GM19023 (cell line): ENCODE measurements at regions not wholly inside any gene's neighbourhood (a gene's known extent, or its start where the extent isn't known, plus 50 kb on each side); places are given as distances from the start of the nearest gene placed in this dataset.
"Not testable (repeated sequence)": the region's sequence is repeated elsewhere in the genome, so short reads cannot be mapped to it uniquely, and the experiment has no call there.

Source experiments
- ATAC-seq: cut with Tn5 transposase; IDR thresholded peaks from one replicate; pipeline ENCODE4 v1.9.1; 2021; ENCODE audit warnings: mild to moderate bottlenecking, moderate library complexity; ENCODE audit not compliant: unreplicated experiment

DNA sequence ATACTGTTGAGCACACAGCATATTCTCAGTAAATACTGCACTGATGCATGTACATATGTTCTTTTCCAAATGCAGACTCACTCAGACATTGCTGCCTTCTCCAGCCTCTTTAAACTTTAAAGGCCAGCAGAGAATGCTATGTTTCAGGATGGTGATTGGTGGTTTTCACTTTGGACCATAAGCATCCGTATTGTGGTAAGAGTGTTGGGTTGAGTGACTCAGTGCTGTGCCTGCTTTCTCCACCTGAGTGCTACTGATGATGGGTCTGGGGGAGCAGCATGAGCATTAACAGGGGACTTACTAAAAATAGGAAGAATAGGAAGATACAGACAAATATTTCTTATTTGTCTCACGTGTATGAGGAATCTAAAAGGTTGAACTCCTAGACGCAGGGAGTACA lies 56.3 kb upstream of the ZNF92 start:
- ATAC-seq = no peak

DNA sequence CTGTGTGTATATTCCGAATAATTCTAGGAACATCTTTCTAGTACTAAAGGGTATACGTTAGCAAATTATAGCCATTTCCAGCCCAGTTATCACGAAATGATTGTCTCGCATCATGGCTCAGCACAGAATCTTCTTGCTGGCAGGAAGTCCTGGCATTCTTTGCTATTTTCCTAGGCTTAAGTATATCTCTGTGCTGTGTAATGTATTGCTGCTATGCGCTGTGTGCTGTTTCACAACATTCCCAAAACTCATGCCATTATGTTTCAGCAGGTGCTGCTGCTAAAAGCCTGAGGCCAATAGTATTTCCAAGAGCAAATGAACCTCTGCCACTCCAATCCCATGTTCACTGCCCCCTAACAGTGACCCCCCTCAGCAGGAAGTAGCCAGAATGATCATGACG lies 62.9 kb upstream of the ZNF92 start:
- no peak for ATAC-seq

DNA sequence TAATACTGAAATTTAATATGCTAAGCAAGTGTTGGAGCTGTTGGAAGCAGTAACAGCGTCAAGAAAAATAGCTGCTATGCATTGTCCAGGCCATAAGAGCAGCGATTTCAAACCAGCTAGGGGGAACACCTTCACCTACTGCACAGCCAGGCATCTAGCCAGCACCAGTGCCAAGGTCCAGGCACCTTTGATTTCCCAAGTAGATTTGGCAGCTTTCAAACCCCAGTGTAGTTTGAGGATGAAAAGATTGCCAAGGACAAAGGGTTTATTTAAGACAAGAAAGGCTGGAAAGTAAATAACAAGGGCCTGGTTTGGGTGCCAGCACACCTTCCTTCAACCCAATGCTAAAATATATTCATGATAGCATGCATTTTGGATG lies 65.4 kb upstream of the ZNF92 start:
- ATAC-seq = no peak

DNA sequence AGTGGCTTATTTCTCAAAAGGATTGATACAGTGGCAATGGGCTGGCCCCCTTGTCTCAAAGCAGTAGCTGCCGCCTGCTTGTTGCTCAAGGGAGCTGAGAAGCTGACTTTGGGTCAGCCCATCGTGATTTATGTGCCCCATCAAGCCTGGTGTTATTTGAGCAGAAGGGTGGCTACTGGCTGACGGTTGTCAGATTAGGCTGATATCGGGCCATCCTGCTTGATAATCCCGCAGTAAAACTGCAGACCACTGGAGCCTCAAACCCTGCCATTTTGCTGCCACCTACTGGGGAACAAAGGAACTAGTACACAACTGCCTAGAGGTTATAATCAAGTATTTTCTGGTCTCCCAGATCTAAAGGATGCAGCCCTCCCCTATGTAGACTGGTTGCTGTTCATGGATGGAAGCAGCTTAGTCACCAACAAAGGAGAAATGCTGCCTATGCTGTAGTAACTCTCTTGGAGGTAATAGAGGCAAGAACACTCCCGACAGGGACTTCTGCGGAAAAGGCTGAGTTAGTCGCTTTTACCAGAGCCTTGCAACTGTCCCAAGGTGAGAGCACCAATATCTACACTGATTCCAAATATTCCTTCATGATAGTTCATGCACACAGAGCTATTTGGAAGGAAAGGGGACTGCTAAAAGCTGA lies 65.9 kb upstream of the ZNF92 start:
- ATAC-seq = peak; percentile 72

DNA sequence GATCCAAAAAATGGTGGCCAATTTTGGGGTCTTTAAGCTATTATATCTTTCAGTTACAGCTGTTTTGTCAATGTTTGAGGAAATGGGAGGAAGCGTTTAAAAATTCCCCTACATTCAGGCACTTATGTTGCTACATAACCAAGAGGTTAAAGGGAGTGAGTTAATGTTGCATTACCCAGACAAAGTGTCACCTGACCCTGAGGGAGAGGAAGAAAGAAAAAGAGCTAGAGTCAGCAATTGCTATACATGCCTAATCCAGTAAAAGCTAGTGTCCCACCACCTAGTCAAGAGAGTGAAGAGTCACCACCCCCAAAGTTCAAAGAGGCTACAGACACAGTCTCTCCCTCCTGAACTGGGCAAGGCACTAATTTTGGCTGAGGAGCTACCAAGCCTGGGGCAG lies 69.5 kb upstream of the ZNF92 start:
- ATAC-seq = no peak

DNA sequence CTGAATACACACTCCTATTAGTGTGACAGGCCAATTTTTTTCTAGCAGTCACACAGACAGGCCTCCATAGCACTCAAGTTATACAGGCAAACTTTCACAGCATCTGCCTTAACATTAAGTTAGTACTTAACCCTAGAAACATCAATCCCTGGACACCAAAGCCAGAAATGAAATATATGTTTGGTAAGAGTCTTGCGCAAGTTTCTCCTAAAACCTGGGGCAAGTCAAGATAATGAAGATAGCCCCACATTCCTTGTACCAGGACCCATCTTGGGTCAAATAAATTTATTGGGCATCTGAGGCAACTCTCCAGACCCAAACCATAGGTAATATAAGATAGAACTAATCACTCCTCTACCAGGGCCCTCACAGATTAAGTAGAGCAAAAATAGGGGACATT lies 70.8 kb upstream of the ZNF92 start:
- ATAC-seq = no peak

DNA sequence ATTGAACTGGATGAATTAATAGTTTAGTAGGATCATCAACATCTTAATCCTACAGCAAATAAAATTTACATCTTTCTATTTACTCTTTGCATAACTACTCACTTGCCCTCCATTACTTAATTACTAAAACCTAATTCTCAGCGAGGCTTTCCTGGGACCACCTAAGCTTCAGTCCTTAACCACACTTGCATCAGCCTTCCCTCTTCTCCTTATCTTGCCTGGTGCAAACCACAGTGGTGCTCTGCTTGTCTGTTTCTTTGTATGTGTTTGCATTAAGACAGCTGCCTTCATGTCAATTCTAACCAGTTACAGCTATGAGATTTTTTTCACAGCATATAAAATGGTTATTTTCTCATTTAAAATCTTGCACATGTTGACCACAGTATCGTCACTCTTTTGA lies 72.6 kb upstream of the ZNF92 start:
- ATAC-seq = no peak

DNA sequence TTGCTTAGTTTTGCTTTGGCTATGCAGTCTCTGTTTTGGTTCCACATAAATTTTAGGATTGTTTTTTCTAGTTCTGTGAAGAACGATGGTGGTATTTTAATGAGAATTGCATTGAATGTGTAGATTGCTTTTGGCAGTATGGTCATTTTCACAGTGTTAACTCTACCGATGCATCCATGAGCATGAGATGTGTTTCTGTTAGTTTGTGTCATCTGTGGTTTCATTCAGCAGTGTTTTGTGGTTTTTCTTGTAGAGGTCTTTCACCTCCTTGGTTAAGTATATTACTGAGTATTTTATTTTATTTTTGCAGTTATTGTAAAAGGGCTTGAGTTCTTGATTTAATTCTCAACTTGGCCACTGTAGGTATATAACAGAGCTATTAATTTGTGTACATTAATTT lies 78.2 kb upstream of the ZNF92 start:
- ATAC-seq = no peak

DNA sequence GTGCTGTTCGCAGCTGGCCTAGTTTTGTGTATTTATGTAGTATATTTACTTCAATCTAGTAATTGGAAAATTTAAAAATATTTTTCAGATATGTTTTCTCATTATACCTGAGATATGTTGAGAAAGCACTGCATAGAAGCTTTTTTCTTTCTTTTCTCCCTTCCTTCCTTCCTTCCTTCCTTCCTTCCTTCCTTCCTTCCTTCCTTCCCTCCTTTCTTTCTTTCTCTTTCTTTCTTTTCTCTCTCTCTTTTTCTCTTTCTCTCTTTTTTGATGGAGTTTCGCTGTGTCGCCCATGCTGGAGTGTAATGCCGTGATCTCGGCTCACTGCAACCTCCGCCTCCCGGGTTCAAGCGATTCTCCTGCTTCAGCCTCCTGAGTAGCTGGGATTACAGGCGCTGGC lies 83.3 kb upstream of the ZNF92 start:
- not testable (repeated sequence) for ATAC-seq

DNA sequence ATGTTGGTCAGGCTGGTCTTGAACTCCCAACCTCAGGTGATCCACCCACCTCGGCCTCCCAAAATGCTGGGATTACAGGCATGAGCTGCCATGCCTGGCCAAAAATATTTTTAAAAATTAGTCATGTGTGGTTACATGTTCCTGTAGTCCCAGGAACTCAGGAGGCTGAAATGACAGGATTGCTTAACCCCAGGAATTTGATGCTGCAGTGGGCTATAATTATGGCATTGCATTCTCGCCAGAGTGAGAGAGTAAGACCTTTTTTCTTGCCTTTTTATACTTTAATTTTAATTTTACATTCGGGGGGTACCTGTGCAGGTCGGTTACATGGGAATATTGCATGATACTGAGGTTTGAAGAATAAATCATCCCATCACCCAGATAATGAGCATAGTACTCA lies 86.6 kb upstream of the ZNF92 start:
- no peak for ATAC-seq

DNA sequence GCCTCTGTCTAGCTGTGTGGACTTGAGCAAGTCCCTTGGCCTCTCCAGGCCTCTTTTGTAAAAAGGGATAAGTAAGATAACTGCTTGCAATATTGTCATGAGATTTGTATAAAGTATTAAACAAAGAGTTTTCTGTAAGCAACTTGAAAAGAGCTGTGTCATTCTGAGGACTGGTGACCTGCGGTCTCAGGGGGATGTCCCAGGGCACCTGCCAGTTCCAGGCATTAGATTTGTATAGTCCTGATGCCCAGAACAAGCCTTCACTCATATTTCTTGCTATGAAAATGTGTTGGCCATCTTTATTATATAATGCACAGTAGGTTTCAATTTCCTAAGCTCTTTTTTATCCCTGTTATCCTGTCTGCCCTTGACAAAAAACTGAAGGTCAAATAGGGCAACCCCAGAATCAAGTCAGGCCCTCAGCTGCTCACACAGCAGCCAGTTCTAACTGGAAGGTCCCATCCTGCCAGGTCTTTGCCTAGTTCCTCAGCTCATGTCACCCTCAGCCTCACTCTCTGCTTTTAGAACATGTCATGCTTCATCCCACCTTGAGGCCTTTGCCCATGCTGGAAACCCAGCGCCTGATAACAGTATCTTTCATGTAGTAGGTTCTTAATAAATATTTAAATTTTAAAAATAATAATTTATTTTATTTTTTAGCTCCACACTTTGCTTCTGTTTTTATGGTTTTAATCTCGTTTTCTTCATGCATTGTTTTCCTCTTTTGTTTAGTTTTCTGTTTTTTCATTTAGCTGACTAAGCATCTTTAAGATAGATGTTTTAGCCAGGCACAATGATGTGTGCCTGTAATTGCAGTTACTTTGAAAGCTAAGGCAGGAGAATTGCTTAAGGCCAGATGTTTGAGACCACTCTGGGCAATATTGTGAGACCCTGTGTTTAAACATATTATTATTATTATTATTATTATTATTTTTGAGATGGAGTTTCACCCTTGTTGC lies 87.5 kb upstream of the ZNF92 start:
- ATAC-seq = peak; percentile 95

DNA sequence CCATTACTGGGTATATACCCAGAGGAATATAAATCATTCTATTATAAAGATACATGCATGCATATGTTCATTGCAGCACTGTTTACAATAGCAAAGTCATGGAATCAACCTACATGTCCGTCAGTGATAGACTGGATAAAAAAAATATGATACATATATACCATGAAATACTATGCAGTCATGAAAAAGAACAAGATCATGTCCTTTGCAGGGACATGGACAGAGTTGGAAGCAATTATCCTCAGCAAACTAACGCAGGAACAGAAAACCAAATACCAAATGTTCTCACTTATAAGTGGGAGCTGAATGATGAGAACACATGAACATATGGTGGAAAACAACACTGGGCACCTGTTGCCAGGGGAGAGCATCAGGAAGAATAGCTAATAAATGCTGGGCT lies 88.4 kb upstream of the ZNF92 start:
- not testable (repeated sequence) for ATAC-seq

DNA sequence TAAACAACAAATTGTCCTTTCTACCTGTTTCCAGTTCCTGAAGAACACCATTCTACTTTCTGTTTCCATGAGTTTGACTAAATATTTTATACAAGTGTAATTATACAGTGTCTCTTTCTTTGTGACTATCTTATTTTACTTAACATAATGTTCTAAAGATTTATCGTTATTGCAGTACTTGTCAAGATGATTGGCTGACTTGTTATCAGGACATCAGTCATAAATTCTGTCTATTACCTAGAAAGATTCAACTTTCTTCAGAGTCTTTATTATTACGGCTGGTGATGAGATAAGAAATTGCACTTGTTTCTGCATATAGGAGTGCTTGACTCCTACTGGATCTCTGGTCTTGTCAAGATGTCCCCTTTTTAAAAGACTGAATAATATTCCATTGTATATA lies 93.9 kb upstream of the ZNF92 start:
- ATAC-seq = no peak

DNA sequence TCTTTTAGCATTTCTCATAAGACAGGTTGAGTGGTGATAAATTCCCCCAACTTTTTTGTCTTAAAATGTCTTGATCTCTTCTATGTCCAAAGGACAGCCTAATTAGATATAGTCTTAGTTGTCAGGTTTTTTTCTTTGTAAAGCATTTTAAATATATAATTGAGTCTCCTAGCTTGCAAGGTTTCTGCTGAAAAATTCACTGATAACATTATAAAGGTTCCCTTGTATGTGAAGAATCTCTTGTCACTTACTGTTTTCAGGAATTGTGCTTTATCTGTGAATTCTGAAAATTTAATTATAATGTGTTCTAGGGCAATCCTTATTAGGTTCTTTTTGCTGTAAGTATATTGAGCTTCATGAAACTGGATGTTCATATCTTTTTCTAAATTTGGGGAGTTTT lies 96.8 kb upstream of the ZNF92 start:
- no peak for ATAC-seq

DNA sequence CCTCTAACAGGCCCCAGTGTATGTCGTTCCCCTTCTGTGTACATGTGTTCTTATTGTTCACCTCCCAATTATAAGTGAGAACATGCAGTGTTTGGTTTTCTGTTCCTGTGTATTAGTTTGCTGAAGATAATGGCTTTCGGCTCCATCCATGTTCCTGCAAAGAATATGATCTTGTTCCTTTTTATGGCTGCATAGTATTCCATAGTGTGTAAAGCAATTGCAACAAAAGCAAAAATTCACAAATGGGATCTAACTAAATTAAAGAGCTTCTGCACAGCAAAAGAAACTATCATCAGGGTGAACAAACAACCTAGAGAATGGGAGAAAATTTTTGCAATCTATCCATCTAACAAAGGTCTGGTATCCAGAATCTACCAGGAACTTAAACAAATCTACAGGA lies 102.2 kb upstream of the ZNF92 start:
- ATAC-seq = not testable (repeated sequence)

DNA sequence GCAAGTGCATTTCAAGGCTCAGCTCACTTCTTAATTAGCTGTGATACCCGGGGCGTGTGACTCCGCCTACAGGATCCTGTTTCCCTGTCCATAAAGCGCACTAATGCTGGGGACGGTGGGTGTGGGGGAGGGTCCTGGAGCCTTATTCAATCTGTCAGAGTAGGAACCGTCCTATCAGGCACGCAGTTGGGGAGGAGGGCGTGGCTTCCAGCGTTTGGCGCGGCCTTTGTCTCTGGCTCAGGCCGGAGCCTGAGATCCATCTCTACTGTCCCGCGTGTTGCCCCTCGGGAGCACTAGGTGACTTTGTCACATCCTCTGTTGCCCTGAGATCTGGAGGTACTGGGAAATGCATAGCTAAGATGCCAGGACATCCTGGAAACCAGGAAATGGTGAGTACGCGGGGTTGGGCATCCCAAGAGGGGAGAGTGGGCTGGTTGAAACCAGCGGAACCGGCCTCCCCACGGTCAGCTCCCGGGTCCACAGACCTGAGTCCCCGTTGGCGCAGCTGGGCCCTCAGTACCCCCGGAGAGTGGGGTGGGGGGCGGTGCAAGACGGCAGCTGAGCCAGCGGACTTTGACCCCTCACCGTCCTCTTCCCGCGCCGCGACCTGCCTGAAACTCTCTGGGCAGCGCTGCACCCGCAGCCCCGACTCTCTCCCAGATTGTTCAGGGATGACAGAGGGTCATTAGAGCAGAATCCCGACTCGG lies 104.4 kb upstream of the ZNF92 start:
- ATAC-seq = peak; percentile 97

DNA sequence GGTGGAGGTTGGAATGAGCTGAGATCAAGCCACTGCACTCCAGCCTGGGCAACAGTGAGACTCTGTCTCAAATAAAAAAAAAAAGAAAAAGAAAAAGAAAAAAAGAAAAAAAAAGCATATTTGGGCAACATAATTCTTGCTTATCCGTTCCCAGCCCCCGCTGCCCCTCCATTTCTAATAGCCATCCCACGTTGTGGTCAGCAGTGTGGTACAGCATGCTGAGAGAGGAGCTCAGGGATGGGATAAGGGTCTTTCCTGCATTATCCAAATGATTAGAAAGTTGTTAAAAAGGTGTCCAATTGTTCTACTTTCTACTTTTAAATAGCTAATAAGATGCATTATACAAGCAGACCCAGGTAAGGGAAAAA lies 104.9 kb upstream of the ZNF92 start:
- ATAC-seq = no peak

DNA sequence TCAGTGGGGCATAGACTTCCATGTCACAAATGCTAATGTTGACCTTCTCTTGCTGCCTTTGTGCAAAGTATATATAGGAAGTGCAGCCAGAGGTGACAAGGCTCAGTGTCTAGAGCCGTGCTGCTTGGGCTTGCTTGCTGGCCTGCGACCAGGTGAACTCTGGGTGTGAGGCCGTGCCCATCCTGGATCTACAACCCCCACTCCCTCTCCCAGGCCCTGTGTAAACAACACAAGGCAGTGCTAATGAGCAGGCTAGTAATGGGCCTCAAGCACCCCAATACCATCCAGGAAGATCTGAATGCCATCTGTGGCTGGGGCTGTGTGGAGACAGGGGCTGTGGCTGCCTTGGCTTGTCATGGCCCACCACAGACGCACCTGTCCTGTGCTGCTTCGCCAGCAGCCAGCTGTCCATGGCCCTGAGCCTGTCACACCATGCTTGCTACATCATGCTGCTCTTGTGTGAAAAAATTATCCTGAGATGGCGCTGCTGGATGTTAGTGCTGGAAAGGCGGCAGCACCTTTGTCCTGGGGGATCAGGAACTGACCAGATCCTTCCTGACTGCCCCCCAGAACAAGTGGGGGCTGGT lies 107.6 kb upstream of the ZNF92 start:
- ATAC-seq = no peak

DNA sequence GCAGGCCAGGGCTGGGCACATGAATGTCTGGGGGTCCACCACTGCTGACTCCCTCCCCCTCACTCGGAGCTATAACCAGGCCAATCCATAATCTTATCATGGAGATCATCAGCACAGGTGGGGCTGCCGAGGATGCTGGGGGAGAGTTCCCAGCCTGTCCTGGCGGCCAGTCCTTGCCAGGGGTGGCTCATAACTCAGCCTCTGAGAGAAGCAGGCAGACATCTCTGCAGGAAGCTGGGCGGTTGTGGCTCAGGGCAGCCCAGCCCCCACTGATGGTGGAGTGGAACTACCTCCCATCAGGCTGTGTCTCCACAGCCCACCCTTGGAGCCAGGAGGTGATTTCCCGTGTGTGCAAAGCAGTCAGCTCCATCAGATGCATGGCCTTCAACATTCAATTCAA lies 109.4 kb upstream of the ZNF92 start:
- ATAC-seq = no peak

DNA sequence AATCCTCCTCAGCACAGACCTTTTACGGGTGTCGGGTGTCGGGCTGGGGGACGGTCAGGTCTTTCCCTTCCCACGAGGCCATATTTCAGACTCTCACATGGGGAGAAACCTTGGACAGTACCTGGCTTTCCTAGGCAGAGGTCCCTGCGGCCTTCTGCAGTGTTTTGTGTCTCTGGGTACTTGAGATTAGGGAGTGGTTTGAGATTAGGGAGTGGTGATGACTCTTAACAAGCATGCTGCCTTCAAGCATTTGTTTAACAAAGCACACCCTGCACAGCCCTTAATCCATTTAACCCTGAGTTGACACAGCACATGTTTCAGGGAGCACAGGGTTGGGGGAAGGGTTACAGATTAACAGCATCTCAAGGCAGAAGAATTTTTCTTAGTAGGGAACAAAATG lies 113.0 kb upstream of the ZNF92 start:
- not testable (repeated sequence) for ATAC-seq

DNA sequence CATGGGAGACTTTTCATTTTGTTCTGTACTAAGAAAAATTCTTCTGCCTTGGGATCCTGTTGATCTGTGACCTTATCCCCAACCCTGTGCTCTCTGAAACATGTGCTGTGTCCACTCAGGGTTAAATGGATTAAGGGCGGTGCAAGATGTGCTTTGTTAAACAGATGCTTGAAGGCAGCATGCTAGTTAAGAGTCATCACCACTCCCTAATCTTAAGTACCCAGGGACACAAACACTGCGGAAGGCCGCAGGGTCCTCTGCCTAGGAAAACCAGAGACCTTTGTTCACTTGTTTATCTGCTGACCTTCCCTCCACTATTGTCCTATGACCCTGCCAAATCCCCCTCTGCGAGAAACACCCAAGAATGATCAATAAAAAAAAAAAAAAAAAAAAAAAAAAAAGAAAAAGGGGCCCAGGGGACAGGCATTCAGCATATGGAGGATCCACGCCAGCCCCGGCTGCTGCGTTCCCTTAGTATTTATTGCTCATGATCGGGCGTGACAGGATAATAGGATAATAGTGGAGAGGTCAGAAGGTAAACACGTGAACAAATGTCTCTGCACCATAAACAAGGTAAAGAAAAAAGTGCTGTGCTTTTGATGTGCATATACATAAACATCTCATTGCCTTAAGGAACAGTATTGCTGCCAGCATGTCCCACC lies 113.7 kb upstream of the ZNF92 start:
- ATAC-seq = not testable (repeated sequence)
